ENCODE measurements at regions not wholly inside any gene's neighbourhood (a gene's known extent, or its start where the extent isn't known, plus 50 kb on each side); places are given as distances from the start of the nearest gene placed in this dataset.
"Not testable (repeated sequence)": the region's sequence is repeated elsewhere in the genome, so short reads cannot be mapped to it uniquely, and the experiment has no call there.

GRCh38 chr12:85623763-85624162, 212.4 kb downstream of the RASSF9 start:
- H3K27ac ChIP-seq, result no peak overlapping the region
- TF ChIP-seq ZFX (IDR thresholded peaks at IDR 0.05), result no peak
- TF ChIP-seq, protein P1, sequence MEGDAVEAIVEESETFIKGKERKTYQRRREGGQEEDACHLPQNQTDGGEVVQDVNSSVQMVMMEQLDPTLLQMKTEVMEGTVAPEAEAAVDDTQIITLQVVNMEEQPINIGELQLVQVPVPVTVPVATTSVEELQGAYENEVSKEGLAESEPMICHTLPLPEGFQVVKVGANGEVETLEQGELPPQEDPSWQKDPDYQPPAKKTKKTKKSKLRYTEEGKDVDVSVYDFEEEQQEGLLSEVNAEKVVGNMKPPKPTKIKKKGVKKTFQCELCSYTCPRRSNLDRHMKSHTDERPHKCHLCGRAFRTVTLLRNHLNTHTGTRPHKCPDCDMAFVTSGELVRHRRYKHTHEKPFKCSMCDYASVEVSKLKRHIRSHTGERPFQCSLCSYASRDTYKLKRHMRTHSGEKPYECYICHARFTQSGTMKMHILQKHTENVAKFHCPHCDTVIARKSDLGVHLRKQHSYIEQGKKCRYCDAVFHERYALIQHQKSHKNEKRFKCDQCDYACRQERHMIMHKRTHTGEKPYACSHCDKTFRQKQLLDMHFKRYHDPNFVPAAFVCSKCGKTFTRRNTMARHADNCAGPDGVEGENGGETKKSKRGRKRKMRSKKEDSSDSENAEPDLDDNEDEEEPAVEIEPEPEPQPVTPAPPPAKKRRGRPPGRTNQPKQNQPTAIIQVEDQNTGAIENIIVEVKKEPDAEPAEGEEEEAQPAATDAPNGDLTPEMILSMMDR (conservative IDR thresholded peaks at IDR 0.05), result no peak

- TF ChIP-seq, protein P1 (conservative IDR thresholded peaks at IDR 0.05), result no peak
- TF ChIP-seq ZFX (IDR thresholded peaks at IDR 0.05), result no peak
- H3K27ac ChIP-seq, result no peak overlapping the region
These were observed 210.7 kb downstream of the RASSF9 start for GRCh38 chr12:85625467-85625866.

DNA sequence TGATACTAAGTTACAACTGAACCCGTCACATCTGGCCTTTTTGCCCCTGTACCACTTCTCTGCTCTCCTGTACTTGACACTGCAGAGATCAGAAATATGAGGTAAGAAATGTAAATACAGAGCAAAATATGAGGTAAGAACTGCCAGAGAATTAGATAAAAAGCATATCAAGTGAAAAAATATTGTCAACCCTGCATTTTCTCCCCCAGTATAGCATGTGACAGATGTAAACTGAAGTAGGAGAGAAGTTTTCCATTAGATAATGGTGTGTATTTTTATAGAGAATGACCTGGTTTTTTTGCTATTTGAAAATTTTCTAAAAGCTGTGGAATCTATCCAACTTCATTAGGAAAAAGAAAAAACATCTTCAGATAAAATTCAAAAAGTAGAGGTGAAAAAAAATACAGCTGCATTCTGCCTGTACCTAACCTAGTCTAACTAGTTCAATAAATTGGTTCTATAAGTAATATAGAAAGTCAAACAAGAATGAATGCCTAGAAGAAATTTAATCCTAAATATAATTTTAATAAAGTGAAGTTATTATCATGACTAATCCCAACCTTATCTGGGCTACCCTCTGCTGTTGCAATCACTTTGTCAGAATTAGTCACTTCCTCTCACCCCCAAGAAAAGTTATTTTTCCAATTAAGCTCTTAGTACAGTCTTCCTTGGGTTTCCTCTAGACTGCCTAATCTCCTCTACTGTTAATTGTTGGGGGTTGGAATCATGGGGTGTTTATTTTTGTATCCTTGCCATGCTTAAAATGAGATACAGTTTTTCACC, 210.0 kb downstream of the RASSF9 start:
- H3K27ac ChIP-seq, result no peak overlapping the region
- no peak for TF ChIP-seq ZFX (IDR thresholded peaks at IDR 0.05)
- TF ChIP-seq, protein P1 (conservative IDR thresholded peaks at IDR 0.05), result no peak

DNA sequence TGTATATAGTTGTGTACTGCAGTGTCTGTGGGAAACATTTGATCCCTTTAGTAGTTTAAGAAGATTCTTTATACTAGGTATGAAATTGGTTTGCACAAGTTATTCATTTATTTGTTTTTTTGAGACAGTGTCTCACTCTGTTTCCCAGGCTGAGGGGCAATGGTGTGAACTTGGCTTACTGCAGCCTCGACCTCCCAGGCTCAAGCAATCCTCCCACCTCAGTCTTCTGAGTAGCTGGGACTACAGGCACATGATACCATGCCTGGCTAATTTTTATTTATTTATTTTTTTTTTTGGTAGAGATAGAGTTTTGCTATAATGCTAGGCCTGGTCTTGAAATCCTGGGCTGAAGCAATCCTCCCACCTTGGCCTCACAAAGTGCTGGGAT, 209.4 kb downstream of the RASSF9 start:
- H3K27ac ChIP-seq, result no peak overlapping the region
- no peak for TF ChIP-seq ZFX (IDR thresholded peaks at IDR 0.05)
- TF ChIP-seq, protein P1 (conservative IDR thresholded peaks at IDR 0.05), result no peak

GRCh38 chr12:85627584-85627983, 208.6 kb downstream of the RASSF9 start:
- H3K27ac ChIP-seq, result no peak overlapping the region
- no peak for TF ChIP-seq ZFX (IDR thresholded peaks at IDR 0.05)
- TF ChIP-seq, protein P1 (conservative IDR thresholded peaks at IDR 0.05), result no peak

DNA sequence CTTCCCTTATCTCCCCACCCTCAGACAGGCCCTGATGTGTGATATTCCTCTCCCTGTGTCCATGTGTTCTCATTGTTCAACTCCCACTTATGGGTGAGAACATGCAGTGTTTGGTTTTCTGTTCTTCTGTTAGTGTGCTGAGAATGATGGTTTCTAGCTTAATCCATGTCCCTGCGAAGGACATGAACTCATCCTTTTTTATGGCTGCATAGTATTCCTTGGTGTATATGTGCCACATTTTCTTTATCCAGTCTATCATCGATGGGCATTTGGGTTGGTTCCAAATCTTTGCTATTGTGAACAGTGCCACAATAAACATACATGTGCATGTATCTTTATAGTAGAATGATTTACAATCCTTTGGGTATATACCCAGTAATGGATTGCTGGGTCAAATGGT, 207.6 kb downstream of the RASSF9 start:
- not testable (repeated sequence) for H3K27ac ChIP-seq

- no peak overlapping the region for H3K27ac ChIP-seq
- TF ChIP-seq, protein P1 (conservative IDR thresholded peaks at IDR 0.05), result no peak
- TF ChIP-seq ZFX (IDR thresholded peaks at IDR 0.05), result no peak
These were observed 205.4 kb downstream of the RASSF9 start for GRCh38 chr12:85630851-85631250.

GRCh38 chr12:85632390-85632789, 203.8 kb downstream of the RASSF9 start:
- TF ChIP-seq, protein P1 (conservative IDR thresholded peaks at IDR 0.05), result no peak
- no peak for TF ChIP-seq ZFX (IDR thresholded peaks at IDR 0.05)
- H3K27ac ChIP-seq, result no peak overlapping the region

All from C4-2B (cell line).